GM10266 (cell line): ENCODE measurements at regions not wholly inside any gene's neighbourhood (a gene's known extent, or its start where the extent isn't known, plus 50 kb on each side); places are given as distances from the start of the nearest gene placed in this dataset.

ENCODE experiments used
- DNase-seq: peaks from one replicate; pipeline ENCODE4 v3.0.0; 2012; ENCODE audit errors: extremely low spot score
- TF ChIP-seq, protein P1 (sequence below): IDR thresholded peaks from 2 replicates; pipeline ENCODE4 v1.5.1; 2012; ENCODE audit warnings: mild to moderate bottlenecking, low read depth; ENCODE audit not compliant: control insufficient read depth, insufficient read depth; ENCODE audit errors: missing control alignments

DNA sequence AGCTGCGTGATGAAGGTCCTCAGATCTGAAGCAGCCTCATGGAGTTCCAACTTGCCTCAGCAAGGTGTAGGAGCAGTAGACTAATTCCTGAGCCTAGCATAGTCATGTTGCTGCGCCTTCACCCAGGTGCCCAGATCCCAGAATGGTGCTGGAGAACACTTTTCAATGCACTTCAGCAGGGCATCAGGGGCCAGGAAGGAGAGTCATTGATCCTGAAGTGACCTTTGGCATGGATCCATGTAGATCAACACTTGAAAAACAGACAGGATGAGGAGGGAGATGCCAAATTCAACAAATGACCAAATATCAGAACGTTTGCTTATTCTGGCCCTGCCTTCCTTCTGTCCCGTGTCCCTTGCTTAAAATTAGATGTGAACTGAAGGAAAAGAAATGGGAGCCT lies 91.9 kb downstream of the LEPR start:
- TF ChIP-seq, protein P1, sequence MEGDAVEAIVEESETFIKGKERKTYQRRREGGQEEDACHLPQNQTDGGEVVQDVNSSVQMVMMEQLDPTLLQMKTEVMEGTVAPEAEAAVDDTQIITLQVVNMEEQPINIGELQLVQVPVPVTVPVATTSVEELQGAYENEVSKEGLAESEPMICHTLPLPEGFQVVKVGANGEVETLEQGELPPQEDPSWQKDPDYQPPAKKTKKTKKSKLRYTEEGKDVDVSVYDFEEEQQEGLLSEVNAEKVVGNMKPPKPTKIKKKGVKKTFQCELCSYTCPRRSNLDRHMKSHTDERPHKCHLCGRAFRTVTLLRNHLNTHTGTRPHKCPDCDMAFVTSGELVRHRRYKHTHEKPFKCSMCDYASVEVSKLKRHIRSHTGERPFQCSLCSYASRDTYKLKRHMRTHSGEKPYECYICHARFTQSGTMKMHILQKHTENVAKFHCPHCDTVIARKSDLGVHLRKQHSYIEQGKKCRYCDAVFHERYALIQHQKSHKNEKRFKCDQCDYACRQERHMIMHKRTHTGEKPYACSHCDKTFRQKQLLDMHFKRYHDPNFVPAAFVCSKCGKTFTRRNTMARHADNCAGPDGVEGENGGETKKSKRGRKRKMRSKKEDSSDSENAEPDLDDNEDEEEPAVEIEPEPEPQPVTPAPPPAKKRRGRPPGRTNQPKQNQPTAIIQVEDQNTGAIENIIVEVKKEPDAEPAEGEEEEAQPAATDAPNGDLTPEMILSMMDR: no peak
- no peak for DNase-seq

DNA sequence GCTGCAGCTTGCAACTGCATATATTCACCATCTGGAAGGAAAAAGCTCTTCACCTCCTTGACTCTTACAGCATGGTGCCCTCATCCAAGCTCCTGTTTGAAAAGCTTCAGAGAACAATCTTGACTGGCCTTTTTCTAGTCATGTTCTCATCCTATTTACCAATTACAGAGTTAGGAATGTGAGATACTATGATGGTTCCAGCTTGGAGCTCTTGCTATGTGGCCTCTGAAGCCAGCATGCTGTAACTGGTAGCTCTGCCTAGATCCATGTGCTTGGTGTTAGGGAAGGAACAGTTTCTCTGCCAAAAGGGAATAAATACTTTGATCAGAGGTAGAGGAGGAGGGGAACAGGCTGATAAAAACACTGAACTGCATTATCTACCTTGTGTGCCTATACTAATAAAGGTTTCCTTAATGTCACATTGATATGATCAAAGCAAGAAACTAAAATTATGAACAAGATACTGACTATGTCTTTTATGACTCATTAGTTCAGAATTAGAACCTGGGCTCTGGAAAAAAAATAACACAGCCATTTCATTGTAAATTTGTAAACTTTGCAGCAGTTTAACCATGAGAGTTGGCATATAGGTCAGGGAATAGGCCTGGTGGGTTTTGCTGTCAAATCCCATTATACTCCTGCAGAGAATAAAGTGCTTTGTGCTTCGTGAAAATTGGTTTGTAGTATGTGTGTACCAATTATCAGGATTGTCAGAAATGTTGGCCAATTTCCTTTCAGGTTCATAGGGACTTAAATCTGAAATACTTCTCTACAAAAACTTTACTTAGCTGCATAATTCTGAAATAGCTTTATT lies 92.7 kb downstream of the LEPR start:
- DNase-seq: no peak

DNA sequence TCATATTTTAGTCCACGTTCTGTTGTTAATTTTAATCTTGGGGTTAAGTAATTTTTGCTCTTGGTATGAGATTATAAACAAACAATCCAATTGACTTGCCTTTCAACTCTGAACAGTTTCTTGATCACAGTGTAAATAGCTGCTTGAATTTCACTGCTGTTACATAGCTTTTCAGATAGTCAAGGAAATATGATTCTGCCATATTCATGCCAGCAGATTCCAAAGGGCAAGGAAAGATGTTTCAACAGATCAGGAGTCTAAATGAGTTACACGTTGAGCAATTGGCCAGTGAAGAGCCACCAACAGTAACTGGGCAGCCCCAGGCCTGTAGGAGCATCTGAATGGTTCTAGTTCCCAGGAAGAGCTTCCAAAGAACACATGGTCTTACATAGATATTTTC lies 93.6 kb downstream of the LEPR start:
- TF ChIP-seq, protein P1: no peak
- no peak for DNase-seq

More for the DNA sequence above, 92.7 kb downstream of the LEPR start:
- TF ChIP-seq, protein P1: no peak

DNA sequence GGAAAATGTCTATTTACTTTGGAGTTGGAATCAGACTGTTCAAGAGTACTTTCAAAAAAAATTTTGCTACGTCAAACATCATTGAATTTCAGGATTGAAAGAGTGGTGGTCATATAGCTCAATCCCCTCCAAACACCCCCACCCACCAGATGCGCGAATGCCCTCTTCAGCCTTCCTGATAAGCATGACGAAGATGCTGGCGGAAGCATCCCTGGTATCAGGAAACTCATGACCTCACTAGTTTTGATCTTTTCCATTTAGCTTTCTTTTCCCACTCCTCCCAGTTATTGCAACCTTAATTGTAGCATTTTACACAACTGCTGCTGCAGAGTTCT lies 104.4 kb downstream of the LEPR start:
- TF ChIP-seq, protein P1: no peak
- no peak for DNase-seq

DNA sequence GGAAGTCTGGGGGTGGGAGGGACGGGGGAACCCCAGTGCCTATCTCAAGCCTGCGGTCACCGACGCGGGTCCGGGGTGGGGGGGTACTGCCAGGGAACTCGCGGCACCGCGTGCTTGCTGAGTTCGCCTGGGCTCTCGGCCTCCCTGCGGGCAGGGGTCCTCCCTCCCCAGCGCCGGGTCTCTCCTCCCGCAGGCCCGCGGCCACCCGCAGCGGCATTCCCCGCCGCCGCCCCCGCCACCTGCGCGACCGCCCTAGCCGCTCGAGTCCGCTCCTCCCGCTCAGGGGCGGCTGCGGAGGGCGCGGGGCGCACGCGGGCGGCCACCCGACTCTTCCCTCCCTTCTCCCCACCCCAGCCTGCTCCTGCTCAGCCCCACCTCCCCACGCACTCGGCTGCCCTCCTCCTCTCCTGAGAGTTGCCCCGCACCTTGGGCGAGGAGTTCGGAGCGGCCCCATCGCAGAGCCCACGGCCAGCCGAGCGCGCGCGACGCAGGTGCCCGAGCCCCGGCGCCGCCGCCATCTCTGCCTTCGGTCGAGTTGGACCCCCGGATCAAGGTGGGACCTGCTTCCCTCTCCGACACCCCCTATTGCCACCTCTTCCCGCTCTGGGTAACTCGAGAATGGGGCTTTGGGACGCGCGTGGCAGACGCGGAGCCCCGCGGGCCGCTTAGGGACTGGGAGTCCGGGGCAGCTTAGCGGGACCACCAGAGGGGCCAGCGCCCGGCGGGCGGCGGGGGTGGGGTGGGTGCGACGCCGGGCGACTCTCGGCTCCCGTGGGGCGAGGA lies 105.0 kb downstream of the LEPR start:
- TF ChIP-seq, protein P1: no peak
- DNase-seq: peak; percentile 22

DNA sequence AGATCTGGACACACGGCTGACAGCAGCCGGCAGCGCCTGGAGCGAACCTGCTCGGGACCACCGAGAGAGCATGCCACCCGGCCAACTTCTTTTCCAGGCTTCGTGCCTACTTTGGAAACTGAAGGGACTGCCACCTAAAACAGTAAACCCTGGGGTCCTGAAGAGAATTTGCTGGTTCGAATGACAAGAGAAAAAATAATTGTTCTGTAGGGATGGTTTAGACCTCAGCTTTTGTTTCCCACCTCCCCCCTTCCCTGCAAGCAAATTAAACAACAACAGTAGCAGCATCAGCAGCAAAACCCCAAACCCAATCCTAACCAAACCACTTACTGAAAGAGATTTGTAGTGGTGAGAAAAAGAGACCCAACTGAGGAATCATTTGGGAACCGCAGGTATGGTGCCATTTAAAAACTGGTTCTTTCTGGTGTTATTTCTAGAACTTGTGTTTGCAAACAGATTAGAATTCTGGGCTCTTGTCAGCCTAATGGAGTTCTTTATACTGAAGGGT lies 105.6 kb downstream of the LEPR start:
- no peak for DNase-seq
- TF ChIP-seq, protein P1: no peak

DNA sequence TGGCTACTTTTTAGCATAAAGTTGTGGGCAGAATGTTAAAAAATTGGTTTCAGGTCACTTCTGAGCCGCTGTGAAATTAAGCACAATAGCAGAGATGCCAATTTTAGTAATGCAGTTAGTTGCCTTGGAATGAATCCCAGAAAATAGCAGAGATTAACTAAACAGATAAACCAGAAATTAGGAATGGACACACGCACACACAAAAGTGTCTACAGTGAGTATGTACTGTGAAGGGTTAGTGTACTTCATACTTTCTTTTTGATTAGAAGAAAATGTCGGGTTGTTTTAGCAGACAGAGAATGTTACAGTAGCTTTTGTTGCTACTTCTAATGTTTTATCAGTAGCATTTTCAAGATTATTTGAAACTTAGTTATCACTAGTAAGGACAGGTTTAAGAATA lies 106.7 kb downstream of the LEPR start:
- TF ChIP-seq, protein P1: no peak
- no peak for DNase-seq
